Panc1 (cell line): ENCODE measurements at regions not wholly inside any gene's neighbourhood (a gene's known extent, or its start where the extent isn't known, plus 50 kb on each side); places are given as distances from the start of the nearest gene placed in this dataset.

Source experiments
- ATAC-seq: fragments of 200-7000 bp; cut with Tn5 transposase; 2 replicates; pipeline ENCODE4 v1.9.1; 2020; ENCODE audit warnings: mild to moderate bottlenecking, moderate library complexity
- BruUV-seq: library from RNA; stranded (reverse); fragments of 400-500 nt; replicated peaks from 2 replicates; lab custom pipeline; 2021; lab: Mats Ljungman, UMichigan
- CTCF ChIA-PET: fragments of 300-600 bp; sonication (Branson Sonifier 250); formaldehyde crosslinking; loops from one replicate; lab custom pipeline; 2022; ENCODE audit warnings: antibody characterized with exemption; lab: Charles Lee
- POLR2A ChIA-PET: fragments of 300-600 bp; sonication (Branson Sonifier 250); formaldehyde crosslinking; loops from one replicate; lab custom pipeline; 2022; ENCODE audit warnings: antibody characterized with exemption; lab: Charles Lee
- DNase-seq: peaks from one replicate; pipeline ENCODE4 v3.0.0-alpha.2; 2010; ENCODE audit warnings: low read depth, low spot score
- H3K27ac ChIP-seq: 2 replicates; pipeline ENCODE4 v1.5.1; 2011; ENCODE audit warnings: mild to moderate bottlenecking, low read length, inconsistent platforms
- H3K27me3 ChIP-seq: fragments of 200-500 bp; sonication (Bioruptor generic); 2 replicates; pipeline ENCODE4 v1.6.0; 2014; ENCODE audit warnings: low read length, inconsistent platforms; ENCODE audit not compliant: control insufficient read depth, insufficient read depth
- H3K36me3 ChIP-seq: fragments of 200-500 bp; sonication (Bioruptor generic); 2 replicates; pipeline ENCODE4 v1.5.1; 2014; ENCODE audit warnings: inconsistent platforms, mild to moderate bottlenecking, low read length, moderate library complexity; ENCODE audit not compliant: control insufficient read depth, insufficient read depth
- H3K4me1 ChIP-seq: 2 replicates; pipeline ENCODE4 v1.5.1; 2011; ENCODE audit warnings: inconsistent platforms, mild to moderate bottlenecking, low read length, moderate library complexity; ENCODE audit not compliant: control insufficient read depth, insufficient read depth
- H3K4me3 ChIP-seq, 2 experiments: 2 replicates each; pipeline ENCODE4 v1.5.1; 2011 to 2012; ENCODE audit warnings: low read depth in 2 of 2, low read length in 2 of 2, mild to moderate bottlenecking in 2 of 2, inconsistent platforms in 1 of 2, moderate library complexity in 1 of 2
- H3K9me3 ChIP-seq: fragments of 200-500 bp; sonication (Bioruptor generic); 2 replicates; pipeline ENCODE4 v1.5.1; 2014; ENCODE audit warnings: low read depth, mild to moderate bottlenecking, inconsistent platforms, low read length, moderate library complexity; ENCODE audit not compliant: control insufficient read depth, insufficient read depth
- CTCF ChIP-seq: fragments of 450-650 bp; IDR thresholded peaks from 2 replicates; pipeline ENCODE4 v1.5.1; 2017; ENCODE audit warnings: mild to moderate bottlenecking
- POLR2AphosphoS5 ChIP-seq: IDR thresholded peaks from 2 replicates; pipeline ENCODE4 v1.6.1; 2012; ENCODE audit warnings: mild to moderate bottlenecking, low read depth, low read length, moderate library complexity
- REST ChIP-seq, 2 experiments: IDR thresholded peaks; 2 replicates each; pipeline ENCODE4 v1.6.1; 2011 to 2012; ENCODE audit warnings: low read depth in 2 of 2, control low read depth in 1 of 2, low read length in 1 of 2, mild to moderate bottlenecking in 1 of 2, moderate library complexity in 1 of 2; ENCODE audit not compliant: insufficient read depth in 1 of 2
- SIN3A ChIP-seq: IDR thresholded peaks from 2 replicates; pipeline ENCODE4 v1.6.1; 2012; ENCODE audit warnings: low read depth, mild to moderate bottlenecking, low read length, moderate library complexity, borderline replicate concordance; ENCODE audit not compliant: insufficient read depth
- TCF7L2 ChIP-seq: IDR thresholded peaks from 2 replicates; pipeline ENCODE4 v1.6.1; 2011; ENCODE audit warnings: mild to moderate bottlenecking, low read depth, low read length, inconsistent platforms
- in situ Hi-C: cut with HindIII; loops from 2 replicates; pipeline ENCODE4 v1.10.0; 2016; ENCODE audit warnings: low sequenced_read_pairs, low pct_unique_long_range_greater_than_20kb
- intact Hi-C: fragments of 100-400 bp; cut with micrococcal nuclease; formaldehyde crosslinking; loops from one replicate; pipeline ENCODE4 v1.10.0; 2022; ENCODE audit not compliant: unreplicated experiment

- Histone ChIP-seq H3K9me3 (no peaks in the 10 kb centered on the region), H3K27ac (no peak overlapping the region), H3K4me1 (no peaks in the 10 kb centered on the region), H3K36me3 (no peaks in the 10 kb centered on the region), H3K27me3 (no peaks in the 10 kb centered on the region), H3K4me3 (no peak overlapping the region)
- in situ Hi-C loops (no loop called here), intact Hi-C loops (no loop called here)
- ChIA-PET POLR2A (no interaction called here), CTCF (no interaction called here)
- ATAC-seq (no peak), DNase-seq (no peak)
- TF ChIP-seq TCF7L2 (no peak), REST (IDR thresholded peaks at IDR 0.05; ENCODE audit: insufficient read depth in 1 of 2, low read depth in 2 of 2, low read length in 1 of 2) (no peak), SIN3A (no peak), CTCF (no peak), POLR2AphosphoS5 (no peak)
- BruUV-seq: no TSS peak
These were observed 360.9 kb downstream of the PCDH17 start for GRCh38 chr13:57992416-57992815.

- ATAC-seq (no peak), DNase-seq (no peak)
- H3K27me3 ChIP-seq: no peaks in the 10 kb centered on the region
- no peaks in the 10 kb centered on the region for H3K9me3 ChIP-seq
- CTCF ChIA-PET: no interaction called here
- in situ Hi-C loops (no loop called here), intact Hi-C loops (no loop called here)
- H3K27ac ChIP-seq: no peak overlapping the region
- TF ChIP-seq POLR2AphosphoS5 (no peak), REST (IDR thresholded peaks at IDR 0.05; ENCODE audit: insufficient read depth in 1 of 2, low read depth in 2 of 2, low read length in 1 of 2) (no peak), TCF7L2 (no peak), SIN3A (no peak), CTCF (no peak)
- H3K36me3 ChIP-seq: no peaks in the 10 kb centered on the region
- BruUV-seq: no TSS peak
- no peak overlapping the region for H3K4me3 ChIP-seq
- POLR2A ChIA-PET: no interaction called here
- H3K4me1 ChIP-seq: no peaks in the 10 kb centered on the region
These were observed 365.2 kb downstream of the PCDH17 start for GRCh38 chr13:57996717-57997116.
